ENCODE measurements at regions not wholly inside any gene's neighbourhood (a gene's known extent, or its start where the extent isn't known, plus 50 kb on each side); places are given as distances from the start of the nearest gene placed in this dataset.
"Not testable (repeated sequence)": the region's sequence is repeated elsewhere in the genome, so short reads cannot be mapped to it uniquely, and the experiment has no call there.

DNA sequence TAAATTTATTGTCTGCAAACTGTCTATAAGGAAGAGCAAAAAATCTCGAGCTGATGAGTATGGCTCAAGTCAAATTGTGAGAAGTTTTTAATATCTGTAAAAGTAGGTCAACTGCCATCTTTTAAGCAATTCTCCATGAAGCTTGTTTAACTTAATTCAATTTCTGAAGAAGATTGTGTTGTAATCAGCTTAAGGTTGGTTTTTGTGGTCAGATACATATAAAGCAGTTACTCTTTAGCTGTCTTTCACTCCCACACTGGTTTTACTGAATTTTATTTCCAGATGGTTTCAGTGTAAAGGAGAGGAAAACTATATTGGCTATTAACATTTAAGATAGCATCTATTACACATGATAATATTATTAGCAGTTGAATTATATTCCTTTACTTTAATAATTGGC, 1165.1 kb downstream of the SLC16A7 start:
- no peaks in the 10 kb centered on the region for H3K36me3 ChIP-seq
- no peak for DNase-seq
- H3K4me3 ChIP-seq = no peak overlapping the region
- no peak overlapping the region for H3K27ac ChIP-seq
- TF ChIP-seq POLR2AphosphoS5 (IDR thresholded peaks at IDR 0.05) (no peak), POLR2A (IDR thresholded peaks at IDR 0.05) (no peak), EP300 (IDR thresholded peaks at IDR 0.05) (no peak)
- TF ChIP-seq, protein P1, sequence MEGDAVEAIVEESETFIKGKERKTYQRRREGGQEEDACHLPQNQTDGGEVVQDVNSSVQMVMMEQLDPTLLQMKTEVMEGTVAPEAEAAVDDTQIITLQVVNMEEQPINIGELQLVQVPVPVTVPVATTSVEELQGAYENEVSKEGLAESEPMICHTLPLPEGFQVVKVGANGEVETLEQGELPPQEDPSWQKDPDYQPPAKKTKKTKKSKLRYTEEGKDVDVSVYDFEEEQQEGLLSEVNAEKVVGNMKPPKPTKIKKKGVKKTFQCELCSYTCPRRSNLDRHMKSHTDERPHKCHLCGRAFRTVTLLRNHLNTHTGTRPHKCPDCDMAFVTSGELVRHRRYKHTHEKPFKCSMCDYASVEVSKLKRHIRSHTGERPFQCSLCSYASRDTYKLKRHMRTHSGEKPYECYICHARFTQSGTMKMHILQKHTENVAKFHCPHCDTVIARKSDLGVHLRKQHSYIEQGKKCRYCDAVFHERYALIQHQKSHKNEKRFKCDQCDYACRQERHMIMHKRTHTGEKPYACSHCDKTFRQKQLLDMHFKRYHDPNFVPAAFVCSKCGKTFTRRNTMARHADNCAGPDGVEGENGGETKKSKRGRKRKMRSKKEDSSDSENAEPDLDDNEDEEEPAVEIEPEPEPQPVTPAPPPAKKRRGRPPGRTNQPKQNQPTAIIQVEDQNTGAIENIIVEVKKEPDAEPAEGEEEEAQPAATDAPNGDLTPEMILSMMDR (IDR thresholded peaks at IDR 0.05) = no peak
- 42 to 64% methylated on average over 1 of the region's 1 CpG for WGBS, 2 donors
- intact Hi-C loops (cut with DNase I) = no loop called here
- H3K9me3 ChIP-seq = no peaks in the 10 kb centered on the region
- no peaks in the 10 kb centered on the region for H3K4me1 ChIP-seq
- no peaks in the 10 kb centered on the region for H3K27me3 ChIP-seq

DNA sequence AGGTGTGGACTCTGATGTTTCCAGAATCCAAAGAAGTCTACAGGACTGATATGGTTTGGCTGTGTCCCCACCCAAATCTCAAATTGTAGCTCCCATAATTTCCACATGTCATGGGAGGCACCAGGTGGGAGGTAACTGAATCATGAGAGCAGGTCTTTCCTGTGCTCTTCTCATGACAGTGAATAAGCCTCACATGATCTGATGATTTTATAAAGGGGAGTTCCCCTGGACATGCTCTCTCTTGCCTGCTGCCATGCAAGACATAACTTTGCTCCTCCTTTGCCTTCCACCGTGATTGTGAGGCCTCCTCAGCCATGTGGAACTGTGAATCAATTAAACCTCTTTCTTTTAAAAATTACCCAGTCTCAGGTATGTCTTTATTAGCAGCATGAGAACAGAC, 1205.3 kb downstream of the SLC16A7 start:
- H3K27me3 ChIP-seq; DNase-seq; H3K36me3 ChIP-seq; H3K9me3 ChIP-seq; intact Hi-C loops (cut with DNase I); H3K27ac ChIP-seq; H3K4me3 ChIP-seq: not testable (repeated sequence)
- peaks cover 0 to 28% (median 0%) of the 10 kb centered on the region in 4 donors for H3K4me1 ChIP-seq
- 68 to 81% methylated on average over 1 of the region's 1 CpG for WGBS, 2 donors

DNA sequence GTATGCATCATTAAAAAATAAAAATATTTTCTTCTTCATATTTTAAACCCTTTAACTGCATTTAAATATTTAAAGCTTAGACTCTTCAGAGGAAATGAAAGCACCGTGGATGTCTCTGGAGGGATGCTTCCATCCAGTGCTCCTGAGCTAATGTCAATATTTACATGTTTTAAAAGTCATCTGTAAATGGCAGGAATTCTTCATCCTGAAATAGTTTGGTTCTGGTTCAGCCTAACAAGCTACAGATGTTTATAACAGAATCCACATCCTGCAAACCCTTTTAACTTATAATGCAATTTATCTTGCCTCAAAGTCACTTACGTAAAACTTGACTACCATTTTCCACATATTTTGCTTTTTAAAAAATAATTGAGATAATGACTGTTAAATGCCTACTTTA, 1207.3 kb downstream of the SLC16A7 start:
- no peak for DNase-seq
- intact Hi-C loops (cut with DNase I) = no loop called here
- Histone ChIP-seq H3K9me3 (no peaks in the 10 kb centered on the region), H3K4me1 (peaks cover 0 to 28% (median 0%) of the 10 kb centered on the region in 4 donors), H3K27ac (no peak overlapping the region), H3K36me3 (no peaks in the 10 kb centered on the region), H3K4me3 (no peak overlapping the region), H3K27me3 (no peaks in the 10 kb centered on the region)
- no peak for TF ChIP-seq POLR2AphosphoS5 (IDR thresholded peaks at IDR 0.05)
- TF ChIP-seq, protein P1 (IDR thresholded peaks at IDR 0.05) = no peak
- TF ChIP-seq POLR2A (IDR thresholded peaks at IDR 0.05) = no peak
- TF ChIP-seq EP300 (IDR thresholded peaks at IDR 0.05) = no peak
- 27 to 39% methylated on average over 2 of the region's 2 CpGs for WGBS, 2 donors

DNA sequence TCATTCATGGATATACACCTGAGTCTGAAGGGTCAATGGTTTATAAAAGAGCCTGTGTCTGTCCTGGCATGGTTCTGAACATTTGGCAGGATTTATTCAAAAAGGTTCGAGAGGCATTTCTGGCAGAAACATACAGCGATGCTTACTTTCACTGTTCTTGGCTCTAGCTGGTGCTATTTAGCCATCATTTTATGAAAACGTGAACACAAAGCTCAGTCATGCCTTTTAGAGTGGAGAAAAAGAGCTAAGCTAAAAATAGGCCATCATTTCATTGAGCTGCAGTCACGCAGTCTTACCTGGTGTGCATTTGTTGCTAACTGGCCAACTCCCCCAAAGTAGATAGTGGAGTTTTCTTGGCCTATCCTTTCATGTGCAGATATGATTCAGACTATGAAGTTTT, 1209.5 kb downstream of the SLC16A7 start:
- Histone ChIP-seq H3K9me3 (no peaks in the 10 kb centered on the region), H3K27me3 (no peaks in the 10 kb centered on the region), H3K4me1 (peaks cover 0 to 28% (median 0%) of the 10 kb centered on the region in 4 donors), H3K36me3 (no peaks in the 10 kb centered on the region), H3K4me3 (no peak overlapping the region), H3K27ac (no peak overlapping the region)
- 57 to 71% methylated on average over 4 of the region's 4 CpGs for WGBS, 2 donors
- intact Hi-C loops (cut with DNase I) = no loop called here
- no peak for DNase-seq
- TF ChIP-seq EP300 (IDR thresholded peaks at IDR 0.05) (no peak), POLR2A (IDR thresholded peaks at IDR 0.05) (no peak), POLR2AphosphoS5 (IDR thresholded peaks at IDR 0.05) (no peak)
- TF ChIP-seq, protein P1 (IDR thresholded peaks at IDR 0.05) = no peak

DNA sequence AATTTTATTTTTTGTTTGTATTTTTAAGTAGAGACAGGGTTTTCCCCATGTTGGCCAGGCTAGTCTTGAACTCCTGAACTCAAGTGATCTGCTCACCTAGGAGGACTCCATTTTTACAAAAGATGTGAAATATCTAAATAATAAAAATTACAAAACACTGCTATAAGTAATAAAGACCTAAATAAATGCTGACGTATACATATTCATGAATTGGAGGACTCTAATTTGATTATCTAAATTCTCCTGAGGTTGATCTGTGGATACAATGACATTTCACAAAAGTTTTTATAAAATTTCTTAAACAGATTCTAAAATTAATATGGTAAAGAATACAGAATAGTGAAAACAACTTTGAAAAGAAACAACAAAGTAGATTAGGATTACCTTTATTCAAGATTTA, 1224.0 kb downstream of the SLC16A7 start:
- Histone ChIP-seq H3K27me3 (no peaks in the 10 kb centered on the region), H3K9me3 (peaks cover 0 to 4% (median 0%) of the 10 kb centered on the region in 4 donors), H3K4me1 (no peaks in the 10 kb centered on the region), H3K36me3 (no peaks in the 10 kb centered on the region), H3K27ac (no peak overlapping the region), H3K4me3 (no peak overlapping the region)
- no peak for DNase-seq
- TF ChIP-seq, protein P1 (IDR thresholded peaks at IDR 0.05) = no peak
- TF ChIP-seq POLR2AphosphoS5 (IDR thresholded peaks at IDR 0.05) = no peak
- no peak for TF ChIP-seq EP300 (IDR thresholded peaks at IDR 0.05)
- no peak for TF ChIP-seq POLR2A (IDR thresholded peaks at IDR 0.05)
- intact Hi-C loops (cut with DNase I) = no loop called here
- 89% methylated on average over 1 of the region's 1 CpG for WGBS, 2 donors

Data from sigmoid colon (tissue), 6 donors.